IPS-20b (cell line): ENCODE measurements at regions not wholly inside any gene's neighbourhood (a gene's known extent, or its start where the extent isn't known, plus 50 kb on each side); places are given as distances from the start of the nearest gene placed in this dataset.
"Not testable (repeated sequence)": the region's sequence is repeated elsewhere in the genome, so short reads cannot be mapped to it uniquely, and the experiment has no call there.

Source experiments
- H3K27ac ChIP-seq: one replicate; pipeline ENCODE4 v1.5.1; 2013; ENCODE audit warnings: low read length
- H3K27me3 ChIP-seq: 2 replicates; pipeline ENCODE4 v1.6.1; 2013; ENCODE audit warnings: mild to moderate bottlenecking, low read length, inconsistent platforms; ENCODE audit not compliant: insufficient read depth
- H3K36me3 ChIP-seq: 2 replicates; pipeline ENCODE4 v1.6.1; 2013; ENCODE audit warnings: low read depth, mild to moderate bottlenecking, inconsistent platforms, low read length, moderate library complexity; ENCODE audit not compliant: insufficient read depth
- H3K4me1 ChIP-seq: 2 replicates; pipeline ENCODE4 v1.6.1; 2013; ENCODE audit warnings: mild to moderate bottlenecking, control low read depth, inconsistent platforms, low read length, moderate library complexity; ENCODE audit not compliant: insufficient read depth
- H3K4me3 ChIP-seq: 2 replicates; pipeline ENCODE4 v1.5.1; 2013; ENCODE audit warnings: mild to moderate bottlenecking, low read length, inconsistent platforms
- H3K9ac ChIP-seq: 2 replicates; pipeline ENCODE4 v1.6.1; 2013; ENCODE audit warnings: low read depth, mild to moderate bottlenecking, inconsistent platforms, low read length, moderate library complexity
- H3K9me3 ChIP-seq: 2 replicates; pipeline ENCODE4 v1.6.1; 2013; ENCODE audit warnings: mild to moderate bottlenecking, low read depth, low read length, inconsistent platforms; ENCODE audit not compliant: insufficient read depth

DNA sequence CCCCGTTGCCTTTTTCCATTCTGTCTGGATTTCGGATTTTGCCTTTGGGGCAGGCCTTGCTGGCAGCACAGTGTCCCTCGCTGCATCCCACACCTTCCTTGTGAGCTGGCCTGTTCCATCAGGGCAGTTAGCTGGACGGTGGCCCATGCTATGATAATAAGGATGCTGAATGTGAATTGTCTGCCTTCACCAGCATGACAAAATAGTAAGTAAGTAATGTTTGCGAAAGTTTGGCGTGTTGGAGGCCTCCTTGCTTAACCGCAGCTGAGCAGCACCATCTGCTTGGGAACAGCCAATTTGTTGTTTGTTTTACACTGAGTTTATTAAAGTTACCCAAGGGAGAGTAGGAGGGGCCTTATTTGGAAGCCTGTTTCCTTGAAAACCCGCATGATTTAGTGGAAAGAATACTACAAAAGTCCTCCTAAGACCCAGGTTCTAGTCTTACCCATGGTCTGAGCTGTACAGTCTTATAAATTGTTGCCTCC is 469.7 kb upstream of the FANCL start:
- Histone ChIP-seq H3K9me3 (no peaks in the 10 kb centered on the region), H3K4me1 (no peaks in the 10 kb centered on the region), H3K36me3 (no peaks in the 10 kb centered on the region), H3K4me3 (no peak overlapping the region), H3K27ac (no peak overlapping the region), H3K9ac (no peak overlapping the region), H3K27me3 (no peaks in the 10 kb centered on the region)

DNA sequence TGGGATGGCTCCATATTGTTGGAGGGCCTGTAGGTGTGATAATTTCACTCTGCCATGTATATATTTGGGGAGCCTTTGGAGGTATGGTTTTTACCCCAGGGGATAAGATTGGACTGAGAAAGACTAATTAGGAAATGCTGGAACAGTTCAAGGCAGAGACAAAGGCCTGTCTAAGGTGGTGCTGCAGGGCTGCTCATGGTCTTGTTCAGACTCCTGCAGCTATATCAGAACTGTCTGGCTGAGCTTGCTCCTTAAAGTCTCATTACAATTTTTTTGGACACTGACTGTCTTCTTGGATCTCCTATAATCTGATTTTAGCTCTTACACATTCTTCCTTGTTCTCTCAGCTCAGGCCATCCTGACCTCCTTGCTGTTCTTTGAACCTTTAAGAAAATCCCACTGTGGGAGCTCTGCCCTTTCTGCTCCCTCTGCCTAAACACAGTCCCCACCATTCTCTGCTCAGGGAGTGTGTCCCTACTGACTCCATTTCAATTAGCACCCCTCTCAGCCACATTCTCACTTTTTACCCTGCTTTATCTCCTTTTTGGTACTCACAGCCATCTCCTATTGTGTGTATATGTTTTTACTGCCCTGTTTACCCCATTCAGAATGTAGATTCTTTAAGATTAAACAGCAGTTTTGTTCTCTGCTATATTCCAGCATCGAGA is 468.7 kb upstream of the FANCL start:
- Histone ChIP-seq H3K27ac (no peak overlapping the region), H3K4me1 (no peaks in the 10 kb centered on the region), H3K27me3 (no peaks in the 10 kb centered on the region), H3K4me3 (no peak overlapping the region), H3K36me3 (no peaks in the 10 kb centered on the region), H3K9ac (no peak overlapping the region), H3K9me3 (no peaks in the 10 kb centered on the region)

DNA sequence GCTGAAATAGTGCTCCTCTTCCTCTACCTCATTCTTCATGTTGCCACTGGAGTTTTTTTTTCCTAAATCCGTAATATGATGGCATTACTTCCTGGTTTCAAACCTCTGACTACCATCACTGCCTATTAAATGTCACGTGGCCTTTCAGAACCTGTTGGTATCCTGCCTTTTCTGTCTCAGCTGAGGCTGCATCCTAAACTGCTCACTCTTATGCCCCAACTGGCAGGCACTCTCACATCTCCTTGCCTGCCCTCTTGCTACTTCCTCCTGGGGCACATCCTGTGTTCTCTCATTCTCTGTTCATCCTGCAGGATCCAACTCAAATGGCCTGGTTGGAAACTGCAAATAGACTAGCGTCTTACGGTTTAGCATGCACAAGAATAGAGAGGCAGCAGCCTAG is 468.1 kb upstream of the FANCL start:
- Histone ChIP-seq H3K9me3 (no peaks in the 10 kb centered on the region), H3K27ac (no peak overlapping the region)

DNA sequence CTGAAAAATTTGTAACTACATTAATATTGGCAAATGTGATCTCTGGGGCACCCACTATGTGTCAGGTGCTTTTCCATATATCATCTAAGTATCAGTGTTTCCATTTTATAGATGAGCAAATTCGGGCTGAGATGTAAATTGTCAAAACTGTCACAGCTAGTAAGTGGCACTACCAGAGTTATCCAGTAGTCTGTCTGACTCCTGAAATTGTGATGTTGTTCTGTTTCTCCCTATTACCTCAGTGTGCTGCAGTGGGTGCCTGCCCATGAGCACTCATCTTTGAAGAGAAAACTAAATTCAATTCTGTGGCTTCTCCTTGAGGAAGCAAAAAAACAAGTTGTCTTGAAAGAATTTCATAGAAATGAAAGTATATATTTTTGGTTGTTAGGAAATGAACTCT is 467.4 kb upstream of the FANCL start:
- H3K4me1 ChIP-seq: no peaks in the 10 kb centered on the region
- no peak overlapping the region for H3K4me3 ChIP-seq
- H3K27me3 ChIP-seq: no peaks in the 10 kb centered on the region
- H3K36me3 ChIP-seq: no peaks in the 10 kb centered on the region
- no peaks in the 10 kb centered on the region for H3K9me3 ChIP-seq
- H3K27ac ChIP-seq: no peak overlapping the region
- H3K9ac ChIP-seq: no peak overlapping the region

More for the DNA sequence above, 468.1 kb upstream of the FANCL start:
- H3K36me3 ChIP-seq: no peaks in the 10 kb centered on the region
- H3K4me3 ChIP-seq: no peak overlapping the region
- H3K27me3 ChIP-seq: no peaks in the 10 kb centered on the region
- H3K9ac ChIP-seq: no peak overlapping the region
- H3K4me1 ChIP-seq: no peaks in the 10 kb centered on the region

- Histone ChIP-seq H3K27ac (no peak overlapping the region), H3K27me3 (no peaks in the 10 kb centered on the region), H3K9me3 (no peaks in the 10 kb centered on the region), H3K4me1 (no peaks in the 10 kb centered on the region), H3K36me3 (no peaks in the 10 kb centered on the region), H3K9ac (no peak overlapping the region), H3K4me3 (no peak overlapping the region)
Observed at GRCh38 chr2:58702302-58702885, 461.3 kb upstream of the FANCL start.

DNA sequence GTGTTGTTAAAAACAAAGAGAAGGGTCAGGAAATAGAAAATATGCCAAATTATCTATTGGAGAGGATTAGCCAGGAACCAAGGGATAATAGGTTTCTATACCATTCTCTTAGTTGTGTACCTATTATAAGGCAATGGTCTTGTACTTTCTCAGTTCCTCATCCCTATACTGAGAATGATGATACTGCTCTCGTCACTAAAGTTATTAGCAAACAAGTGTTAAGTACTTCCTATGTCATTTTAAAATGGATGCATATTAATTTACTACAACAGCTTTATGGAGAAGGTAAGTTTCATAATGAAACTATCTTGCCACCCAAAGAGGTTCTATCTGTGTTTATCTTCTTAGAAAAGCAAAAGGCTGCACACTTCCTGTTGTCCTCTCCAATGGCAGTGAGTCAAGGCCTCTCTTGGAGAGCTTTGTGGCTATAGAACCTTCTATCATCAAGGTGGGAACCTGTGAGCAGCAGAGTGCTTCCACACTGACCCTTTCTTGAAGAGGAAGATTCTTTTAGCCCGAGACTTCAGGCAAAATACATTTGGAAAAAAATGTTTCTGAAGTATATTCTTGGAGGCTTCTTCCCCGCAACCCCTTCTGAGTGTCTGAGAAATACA is 460.7 kb upstream of the FANCL start:
- Histone ChIP-seq H3K27me3 (no peaks in the 10 kb centered on the region), H3K9me3 (no peaks in the 10 kb centered on the region), H3K9ac (no peak overlapping the region), H3K27ac (no peak overlapping the region), H3K4me3 (no peak overlapping the region), H3K4me1 (no peaks in the 10 kb centered on the region), H3K36me3 (no peaks in the 10 kb centered on the region)

DNA sequence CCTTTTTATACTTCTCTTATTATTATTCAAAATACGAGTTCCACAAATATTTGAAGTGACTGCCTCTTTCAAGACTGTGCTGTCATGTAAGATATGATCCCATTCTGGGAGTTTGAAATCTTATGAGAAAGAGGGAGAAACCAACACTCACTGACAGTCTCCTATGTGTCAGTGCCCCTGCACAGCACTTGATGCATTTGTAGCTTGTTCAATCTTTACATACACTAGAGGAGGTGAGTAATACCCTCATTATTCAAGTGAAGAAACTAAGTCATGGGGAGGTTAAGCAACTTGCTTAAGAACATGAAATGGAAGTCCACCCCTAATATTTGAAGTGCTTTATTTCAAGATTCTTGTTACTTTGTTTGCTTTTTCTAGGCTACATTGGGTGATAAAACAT is 459.5 kb upstream of the FANCL start:
- Histone ChIP-seq H3K4me3 (no peak overlapping the region), H3K27ac (no peak overlapping the region), H3K4me1 (no peaks in the 10 kb centered on the region), H3K27me3 (no peaks in the 10 kb centered on the region), H3K9ac (no peak overlapping the region), H3K9me3 (no peaks in the 10 kb centered on the region), H3K36me3 (no peaks in the 10 kb centered on the region)

DNA sequence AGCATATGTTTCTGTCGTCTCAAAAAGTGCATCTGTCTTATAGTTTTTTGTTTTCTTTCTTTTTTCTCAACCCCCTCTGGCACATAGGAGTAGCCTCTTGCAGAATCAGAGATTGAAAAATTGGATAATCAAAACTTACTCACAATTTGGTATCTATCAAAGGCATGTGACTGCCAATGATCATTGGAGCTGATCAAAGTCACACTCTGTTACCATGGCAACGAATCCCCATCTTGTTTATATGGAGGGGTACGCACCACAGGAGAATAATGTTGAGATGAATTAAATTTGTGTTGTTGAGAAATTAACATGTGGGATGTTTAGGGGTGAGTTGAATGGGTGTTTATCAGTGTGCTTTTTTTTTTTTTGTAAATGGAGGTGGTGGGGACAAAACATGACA is 458.3 kb upstream of the FANCL start:
- H3K4me1 ChIP-seq: no peaks in the 10 kb centered on the region

GRCh38 chr2:58698620-58699019 is 457.5 kb upstream of the FANCL start:
- Histone ChIP-seq H3K4me3 (no peak overlapping the region), H3K4me1 (no peaks in the 10 kb centered on the region), H3K9me3 (no peaks in the 10 kb centered on the region), H3K27ac (no peak overlapping the region), H3K36me3 (no peaks in the 10 kb centered on the region), H3K9ac (no peak overlapping the region), H3K27me3 (no peaks in the 10 kb centered on the region)

More for the DNA sequence above, 458.3 kb upstream of the FANCL start:
- H3K9me3 ChIP-seq: no peaks in the 10 kb centered on the region
- no peaks in the 10 kb centered on the region for H3K27me3 ChIP-seq
- no peak overlapping the region for H3K4me3 ChIP-seq
- no peaks in the 10 kb centered on the region for H3K36me3 ChIP-seq
- no peak overlapping the region for H3K27ac ChIP-seq
- no peak overlapping the region for H3K9ac ChIP-seq

DNA sequence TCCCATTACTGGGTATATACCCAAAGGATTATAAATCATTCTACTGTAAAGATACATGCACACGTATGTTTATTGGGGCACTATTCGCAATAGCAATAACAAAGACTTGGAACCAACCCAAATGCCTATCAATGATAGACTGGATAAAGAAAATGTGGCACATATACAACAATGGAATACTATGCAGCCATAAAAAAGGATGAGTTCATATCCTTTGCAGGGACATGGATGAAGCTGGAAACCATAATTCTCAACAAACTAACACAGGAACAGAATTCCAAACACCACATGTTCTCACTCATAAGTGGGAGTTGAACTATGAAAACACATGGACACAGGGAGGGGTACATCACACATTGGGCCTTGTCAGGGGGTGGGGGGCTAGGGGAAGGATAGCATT is 453.0 kb upstream of the FANCL start:
- H3K4me1 ChIP-seq, H3K9me3 ChIP-seq, H3K36me3 ChIP-seq, H3K27ac ChIP-seq, H3K4me3 ChIP-seq, H3K9ac ChIP-seq, H3K27me3 ChIP-seq: not testable (repeated sequence)

DNA sequence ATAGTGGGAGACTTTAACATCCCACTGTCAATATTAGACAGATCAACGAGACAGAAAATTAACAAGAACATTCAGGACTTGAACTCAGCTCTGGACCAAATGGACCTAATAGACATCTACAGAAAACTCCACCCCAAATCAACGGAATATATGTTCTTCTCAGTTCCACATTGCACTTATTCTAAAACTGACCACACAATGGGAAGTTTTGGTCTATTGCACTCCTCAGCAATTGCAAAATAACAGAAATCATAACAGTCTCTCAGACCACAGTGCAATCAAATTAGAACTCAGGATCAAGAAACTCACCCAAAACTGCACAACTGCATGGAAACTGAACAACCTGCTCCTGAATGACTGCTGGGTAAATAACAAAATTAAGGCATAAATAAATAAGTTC is 449.9 kb upstream of the FANCL start:
- not testable (repeated sequence) for H3K36me3 ChIP-seq, H3K4me3 ChIP-seq, H3K9ac ChIP-seq, H3K27ac ChIP-seq, H3K4me1 ChIP-seq, H3K27me3 ChIP-seq, H3K9me3 ChIP-seq

DNA sequence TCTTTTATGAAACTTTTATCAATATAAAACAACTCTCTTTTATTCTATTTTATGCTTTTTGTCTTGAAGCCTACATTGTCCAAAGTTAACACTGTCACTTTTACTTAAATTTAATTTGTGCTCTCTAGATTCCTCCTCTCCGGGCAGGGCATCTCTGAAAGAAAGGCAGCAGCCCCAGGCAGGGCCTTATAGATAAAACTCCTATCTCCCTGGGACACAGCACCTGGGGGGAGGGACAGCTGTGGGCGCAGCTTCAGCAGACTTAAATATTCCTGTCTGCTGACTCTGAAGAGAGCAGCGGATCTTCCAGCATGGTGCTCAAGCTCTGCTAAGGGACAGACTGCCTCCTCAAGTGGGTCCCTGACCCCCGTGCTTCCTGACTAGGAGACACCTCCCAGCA is 447.7 kb upstream of the FANCL start:
- H3K36me3 ChIP-seq: no peaks in the 10 kb centered on the region
- H3K27ac ChIP-seq: no peak overlapping the region
- H3K9me3 ChIP-seq: no peaks in the 10 kb centered on the region
- no peak overlapping the region for H3K9ac ChIP-seq
- H3K4me1 ChIP-seq: no peaks in the 10 kb centered on the region
- no peaks in the 10 kb centered on the region for H3K27me3 ChIP-seq
- no peak overlapping the region for H3K4me3 ChIP-seq
